ENCODE measurements at regions not wholly inside any gene's neighbourhood (a gene's known extent, or its start where the extent isn't known, plus 50 kb on each side); places are given as distances from the start of the nearest gene placed in this dataset.

GRCh38 chr5:148902478-148902877, 76.1 kb downstream of the ADRB2 start (continued):
- no peak for TF ChIP-seq MAX (IDR thresholded peaks at IDR 0.05)
- TF ChIP-seq ZNF432 (CRISPR knock-in tag; IDR thresholded peaks at IDR 0.05; ENCODE audit: borderline replicate concordance) = no peak
- no peak for TF ChIP-seq ZNF777 (CRISPR knock-in tag; IDR thresholded peaks at IDR 0.05)
- no peak for TF ChIP-seq HNRNPUL1 (IDR thresholded peaks at IDR 0.05; ENCODE audit: low read depth, low read length)
- TF ChIP-seq, protein P1, sequence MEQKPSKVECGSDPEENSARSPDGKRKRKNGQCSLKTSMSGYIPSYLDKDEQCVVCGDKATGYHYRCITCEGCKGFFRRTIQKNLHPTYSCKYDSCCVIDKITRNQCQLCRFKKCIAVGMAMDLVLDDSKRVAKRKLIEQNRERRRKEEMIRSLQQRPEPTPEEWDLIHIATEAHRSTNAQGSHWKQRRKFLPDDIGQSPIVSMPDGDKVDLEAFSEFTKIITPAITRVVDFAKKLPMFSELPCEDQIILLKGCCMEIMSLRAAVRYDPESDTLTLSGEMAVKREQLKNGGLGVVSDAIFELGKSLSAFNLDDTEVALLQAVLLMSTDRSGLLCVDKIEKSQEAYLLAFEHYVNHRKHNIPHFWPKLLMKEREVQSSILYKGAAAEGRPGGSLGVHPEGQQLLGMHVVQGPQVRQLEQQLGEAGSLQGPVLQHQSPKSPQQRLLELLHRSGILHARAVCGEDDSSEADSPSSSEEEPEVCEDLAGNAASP (CRISPR knock-in tag; IDR thresholded peaks at IDR 0.05; ENCODE audit: borderline replicate concordance) = no peak
- no peak for TF ChIP-seq ZBTB8A (CRISPR knock-in tag; IDR thresholded peaks at IDR 0.05; ENCODE audit: borderline replicate concordance, low read depth)

DNA sequence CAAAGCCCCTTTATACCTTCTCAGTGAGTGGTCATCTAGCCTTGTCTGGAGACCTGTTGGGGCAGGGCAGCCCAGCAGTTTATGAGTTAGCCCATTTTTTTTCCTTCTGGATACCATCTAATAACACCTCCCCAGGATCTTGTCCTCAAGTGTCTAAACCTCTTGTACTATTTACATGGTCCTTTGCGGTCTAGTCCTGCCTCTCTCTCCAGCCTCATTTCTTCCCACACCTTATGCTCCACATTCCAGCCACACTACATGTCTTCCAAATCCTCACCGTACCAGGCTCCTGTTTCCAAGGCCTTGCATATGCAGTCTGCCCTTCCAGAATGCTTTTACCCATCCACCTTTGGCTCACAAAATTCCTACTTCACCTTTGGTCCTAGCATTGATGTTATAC, 77.2 kb downstream of the ADRB2 start:
- H3K9me3 ChIP-seq (ENCODE audit: low read length) = no peaks in the 10 kb centered on the region
- H2AFZ ChIP-seq (ENCODE audit: low read length) = no peak overlapping the region
- POLR2A ChIA-PET = no interaction called here
- no TSS peak for BruUV-seq (replicated peaks)
- no peak overlapping the region for H3K27ac ChIP-seq (ENCODE audit: extremely low read length, insufficient read depth, low read length)
- no peak for DNase-seq (ENCODE audit: low spot score)
- H3K4me1 ChIP-seq (ENCODE audit: insufficient read depth, low read length) = no peaks in the 10 kb centered on the region
- no peak overlapping the region for H3K4me2 ChIP-seq (ENCODE audit: low read depth, low read length)
- H3K9ac ChIP-seq (ENCODE audit: insufficient read depth, low read depth, low read length) = no peak overlapping the region
- no peak overlapping the region for H3K4me3 ChIP-seq (replicated peaks in 1 of 3; ENCODE audit: insufficient read depth in 1 of 3, low read depth in 2 of 3, low read length in 3 of 3)
- WGBS (ENCODE audit: low lambda C conversion rate) = 42% methylated on average over 2 of the region's 2 CpGs
- CTCF ChIA-PET (ENCODE audit: low intra/inter-chr PET ratio, low total read pairs) = no interaction called here
- no peaks in the 10 kb centered on the region; a peak in 1 of 5 replicates for H3K27me3 ChIP-seq (ENCODE audit: control insufficient read depth in 1 of 2, insufficient read depth in 2 of 2, low read length in 2 of 2)
- FAIRE-seq = no peak
- no peak for TF ChIP-seq ZNF589 (CRISPR knock-in tag; conservative IDR thresholded peaks at IDR 0.05)
- TF ChIP-seq HNF4A (CRISPR knock-in tag; IDR thresholded peaks at IDR 0.05) = no peak
- TF ChIP-seq, protein P2, sequence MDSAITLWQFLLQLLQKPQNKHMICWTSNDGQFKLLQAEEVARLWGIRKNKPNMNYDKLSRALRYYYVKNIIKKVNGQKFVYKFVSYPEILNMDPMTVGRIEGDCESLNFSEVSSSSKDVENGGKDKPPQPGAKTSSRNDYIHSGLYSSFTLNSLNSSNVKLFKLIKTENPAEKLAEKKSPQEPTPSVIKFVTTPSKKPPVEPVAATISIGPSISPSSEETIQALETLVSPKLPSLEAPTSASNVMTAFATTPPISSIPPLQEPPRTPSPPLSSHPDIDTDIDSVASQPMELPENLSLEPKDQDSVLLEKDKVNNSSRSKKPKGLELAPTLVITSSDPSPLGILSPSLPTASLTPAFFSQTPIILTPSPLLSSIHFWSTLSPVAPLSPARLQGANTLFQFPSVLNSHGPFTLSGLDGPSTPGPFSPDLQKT (CRISPR knock-in tag; IDR thresholded peaks at IDR 0.05; ENCODE audit: borderline replicate concordance) = no peak
- TF ChIP-seq SMARCC2 (IDR thresholded peaks at IDR 0.05) = no peak
- in situ Hi-C loops (cut with HindIII; ENCODE audit: extremely low pct_ligation_motif_present, low pct_unique_long_range_greater_than_20kb) (no loop called here), intact Hi-C loops (cut with micrococcal nuclease; ENCODE audit: unreplicated experiment) (no loop called here)
- no peaks in the 10 kb centered on the region for H4K20me1 ChIP-seq (ENCODE audit: insufficient read depth, low read length)
- H3K79me2 ChIP-seq (ENCODE audit: insufficient read depth, low read length) = no peaks in the 10 kb centered on the region
- no peak for ATAC-seq
- H3K36me3 ChIP-seq (replicated peaks in 1 of 2; ENCODE audit: control insufficient read depth in 1 of 2, insufficient read depth in 2 of 2, low read length in 2 of 2) = no peaks in the 10 kb centered on the region

Measured in HepG2 (cell line).